ENCODE measurements at regions not wholly inside any gene's neighbourhood (a gene's known extent, or its start where the extent isn't known, plus 50 kb on each side); places are given as distances from the start of the nearest gene placed in this dataset.

DNA sequence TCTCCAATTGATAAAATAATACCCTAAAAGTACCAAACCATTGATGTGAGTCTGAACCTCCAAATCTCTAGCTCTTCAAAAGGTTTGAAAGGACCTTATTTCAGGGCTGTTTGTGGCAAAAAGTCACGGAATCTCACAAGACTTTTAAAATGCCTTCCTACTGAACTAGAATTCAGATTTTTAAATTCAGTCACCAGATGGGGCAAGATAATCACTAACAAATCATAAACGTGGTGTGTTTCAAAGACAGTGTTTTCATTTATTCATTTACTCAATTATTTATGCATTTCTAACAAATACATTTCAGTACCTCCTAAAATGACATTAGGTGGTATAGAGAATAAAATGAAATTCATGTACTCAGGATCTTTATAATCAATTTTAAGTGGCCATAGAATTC is 68.2 kb upstream of the SMC2 start:
- no peak overlapping the region for H3K27ac Mint-ChIP-seq
- no peaks in the 10 kb centered on the region for H3K9me3 Mint-ChIP-seq
- DNase-seq (ENCODE audit: extremely low spot score, unreplicated experiment) = no peak
- H3K36me3 Mint-ChIP-seq = no peaks in the 10 kb centered on the region
- no peaks in the 10 kb centered on the region for H3K27me3 Mint-ChIP-seq
- no peaks in the 10 kb centered on the region for H3K4me1 Mint-ChIP-seq (ENCODE audit: unreplicated experiment)
- H3K4me3 Mint-ChIP-seq = no peak overlapping the region
- TF ChIP-seq, protein P1, sequence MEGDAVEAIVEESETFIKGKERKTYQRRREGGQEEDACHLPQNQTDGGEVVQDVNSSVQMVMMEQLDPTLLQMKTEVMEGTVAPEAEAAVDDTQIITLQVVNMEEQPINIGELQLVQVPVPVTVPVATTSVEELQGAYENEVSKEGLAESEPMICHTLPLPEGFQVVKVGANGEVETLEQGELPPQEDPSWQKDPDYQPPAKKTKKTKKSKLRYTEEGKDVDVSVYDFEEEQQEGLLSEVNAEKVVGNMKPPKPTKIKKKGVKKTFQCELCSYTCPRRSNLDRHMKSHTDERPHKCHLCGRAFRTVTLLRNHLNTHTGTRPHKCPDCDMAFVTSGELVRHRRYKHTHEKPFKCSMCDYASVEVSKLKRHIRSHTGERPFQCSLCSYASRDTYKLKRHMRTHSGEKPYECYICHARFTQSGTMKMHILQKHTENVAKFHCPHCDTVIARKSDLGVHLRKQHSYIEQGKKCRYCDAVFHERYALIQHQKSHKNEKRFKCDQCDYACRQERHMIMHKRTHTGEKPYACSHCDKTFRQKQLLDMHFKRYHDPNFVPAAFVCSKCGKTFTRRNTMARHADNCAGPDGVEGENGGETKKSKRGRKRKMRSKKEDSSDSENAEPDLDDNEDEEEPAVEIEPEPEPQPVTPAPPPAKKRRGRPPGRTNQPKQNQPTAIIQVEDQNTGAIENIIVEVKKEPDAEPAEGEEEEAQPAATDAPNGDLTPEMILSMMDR (conservative IDR thresholded peaks at IDR 0.05) = no peak

GRCh38 chr9:104027295-104027694 is 66.8 kb upstream of the SMC2 start:
- Mint-ChIP-seq H3K27me3 (no peaks in the 10 kb centered on the region), H3K27ac (no peak overlapping the region), H3K4me1 (ENCODE audit: unreplicated experiment) (no peaks in the 10 kb centered on the region), H3K36me3 (no peaks in the 10 kb centered on the region), H3K4me3 (no peak overlapping the region), H3K9me3 (no peaks in the 10 kb centered on the region)
- TF ChIP-seq, protein P1 (conservative IDR thresholded peaks at IDR 0.05) = no peak
- DNase-seq (ENCODE audit: extremely low spot score, unreplicated experiment) = no peak

DNA sequence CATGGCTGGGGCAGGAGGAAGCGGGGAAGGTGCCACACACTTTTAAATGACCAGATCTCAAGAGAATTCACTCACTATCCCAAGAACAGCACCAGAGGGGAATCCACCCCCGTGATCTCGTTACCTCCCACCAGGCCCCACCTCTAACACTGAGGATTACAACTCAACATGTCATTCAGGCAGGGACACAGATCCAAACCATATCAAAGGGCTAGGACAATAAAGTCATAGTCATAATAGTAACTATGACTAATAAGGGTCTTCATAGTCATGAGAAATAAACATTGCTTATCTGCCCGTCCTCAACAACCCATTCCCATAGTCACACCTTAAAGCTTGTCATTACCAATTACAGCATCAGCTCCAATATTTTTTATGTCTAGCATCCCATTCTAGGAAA is 65.3 kb upstream of the SMC2 start:
- Mint-ChIP-seq H3K27ac (no peak overlapping the region), H3K4me3 (no peak overlapping the region), H3K27me3 (no peaks in the 10 kb centered on the region), H3K9me3 (no peaks in the 10 kb centered on the region), H3K4me1 (ENCODE audit: unreplicated experiment) (no peaks in the 10 kb centered on the region), H3K36me3 (no peaks in the 10 kb centered on the region)
- DNase-seq (ENCODE audit: extremely low spot score, unreplicated experiment) = no peak
- TF ChIP-seq, protein P1 (conservative IDR thresholded peaks at IDR 0.05) = no peak

Data from type B pancreatic cell (in vitro differentiated cells).